ENCODE measurements at regions not wholly inside any gene's neighbourhood (a gene's known extent, or its start where the extent isn't known, plus 50 kb on each side); places are given as distances from the start of the nearest gene placed in this dataset.

- TF ChIP-seq POLR2A (IDR thresholded peaks at IDR 0.05): no peak
- no peak for TF ChIP-seq CTCF (IDR thresholded peaks at IDR 0.05)
Observed at GRCh38 chr2:184527058-184527457, 71.3 kb upstream of the ZNF804A start.

All from thyroid gland (tissue), 4 donors.